SK-N-SH treated with all-trans-retinoic acid at 6 μM for 48 hours (cell line): ENCODE measurements at regions not wholly inside any gene's neighbourhood (a gene's known extent, or its start where the extent isn't known, plus 50 kb on each side); places are given as distances from the start of the nearest gene placed in this dataset.

Experiments
- ATAC-seq: fragments of 200-7000 bp; cut with Tn5 transposase; 3 replicates; pipeline ENCODE4 v1.9.1; 2020; ENCODE audit warnings: mild to moderate bottlenecking, moderate library complexity
- ARNTL ChIP-seq: fragments of 450-650 bp; formaldehyde crosslinking; IDR thresholded peaks from 2 replicates; pipeline ENCODE4 v1.5.0; 2020; ENCODE audit warnings: low read depth, mild to moderate bottlenecking, moderate library complexity, borderline replicate concordance
- CSDC2 ChIP-seq: fragments of 250-450 bp; sonication (Bioruptor Pico); IDR thresholded peaks from 2 replicates; pipeline ENCODE4 v1.5.0; 2020; ENCODE audit warnings: mild to moderate bottlenecking, moderate library complexity
- ESRRG ChIP-seq: fragments of 250-450 bp; sonication (Bioruptor Pico); IDR thresholded peaks from 2 replicates; pipeline ENCODE4 v1.6.1; 2021; ENCODE audit warnings: mild to moderate bottlenecking
- GLIS3 ChIP-seq: fragments of 250-450 bp; sonication (Bioruptor Pico); IDR thresholded peaks from 2 replicates; pipeline ENCODE4 v1.5.0; 2020; ENCODE audit warnings: mild to moderate bottlenecking, moderate library complexity
- ISL1 ChIP-seq: fragments of 250-450 bp; sonication (Bioruptor Pico); IDR thresholded peaks from 2 replicates; pipeline ENCODE4 v2.1.2; 2022; ENCODE audit warnings: mild to moderate bottlenecking, moderate library complexity
- OSR1 ChIP-seq: fragments of 250-450 bp; sonication (Bioruptor Pico); IDR thresholded peaks from 2 replicates; pipeline ENCODE4 v1.8.0; 2022; ENCODE audit warnings: moderate library complexity, mild to moderate bottlenecking, inconsistent platforms
- RARB ChIP-seq: fragments of 250-450 bp; sonication (Bioruptor Pico); IDR thresholded peaks from 2 replicates; pipeline ENCODE4 v1.8.0; 2021; ENCODE audit warnings: mild to moderate bottlenecking, moderate library complexity
- SNAI2 ChIP-seq: fragments of 250-450 bp; sonication (Bioruptor Pico); IDR thresholded peaks from 2 replicates; pipeline ENCODE4 v1.5.0; 2020; ENCODE audit warnings: mild to moderate bottlenecking, moderate library complexity
- TCF4 ChIP-seq: fragments of 250-450 bp; sonication (Bioruptor Pico); IDR thresholded peaks from 2 replicates; pipeline ENCODE4 v1.8.0; 2021; ENCODE audit warnings: mild to moderate bottlenecking, moderate library complexity, borderline replicate concordance
- ZC3H10 ChIP-seq: fragments of 250-450 bp; sonication (Bioruptor Pico); IDR thresholded peaks from 2 replicates; pipeline ENCODE4 v1.5.1; 2021; ENCODE audit warnings: mild to moderate bottlenecking, moderate library complexity
- ZFP30 ChIP-seq: fragments of 450-650 bp; formaldehyde crosslinking; IDR thresholded peaks from 2 replicates; pipeline ENCODE4 v1.5.0; 2022; ENCODE audit warnings: mild to moderate bottlenecking, moderate library complexity
- ZNF565 ChIP-seq: fragments of 450-650 bp; formaldehyde crosslinking; conservative IDR thresholded peaks from 2 replicates; pipeline ENCODE4 v1.5.0; 2020; ENCODE audit warnings: low read depth, mild to moderate bottlenecking, moderate library complexity
- ZNF70 ChIP-seq: fragments of 450-650 bp; formaldehyde crosslinking; IDR thresholded peaks from 2 replicates; pipeline ENCODE4 v1.5.0; 2020; ENCODE audit warnings: mild to moderate bottlenecking, moderate library complexity
- ZNF8 ChIP-seq: fragments of 450-650 bp; formaldehyde crosslinking; IDR thresholded peaks from 2 replicates; pipeline ENCODE4 v1.5.0; 2020; ENCODE audit warnings: mild to moderate bottlenecking, moderate library complexity
- TF ChIP-seq, protein P1 (sequence below): fragments of 250-450 bp; sonication (Bioruptor Pico); IDR thresholded peaks from 2 replicates; pipeline ENCODE4 v1.5.1; 2021; ENCODE audit warnings: mild to moderate bottlenecking, moderate library complexity
- TF ChIP-seq, protein P2 (sequence below): fragments of 250-450 bp; sonication (Bioruptor Pico); IDR thresholded peaks from 2 replicates; pipeline ENCODE4 v1.5.1; 2020; ENCODE audit warnings: low read depth, mild to moderate bottlenecking, moderate library complexity
- TF ChIP-seq, protein P3 (sequence below): fragments of 250-450 bp; sonication (Bioruptor Pico); IDR thresholded peaks from 2 replicates; pipeline ENCODE4 v1.5.0; 2020; ENCODE audit warnings: mild to moderate bottlenecking, moderate library complexity
- TF ChIP-seq, protein P4 (sequence below): fragments of 250-450 bp; sonication (Bioruptor Pico); IDR thresholded peaks from 2 replicates; pipeline ENCODE4 v1.8.0; 2021; ENCODE audit warnings: low read depth, mild to moderate bottlenecking, moderate library complexity, borderline replicate concordance

DNA sequence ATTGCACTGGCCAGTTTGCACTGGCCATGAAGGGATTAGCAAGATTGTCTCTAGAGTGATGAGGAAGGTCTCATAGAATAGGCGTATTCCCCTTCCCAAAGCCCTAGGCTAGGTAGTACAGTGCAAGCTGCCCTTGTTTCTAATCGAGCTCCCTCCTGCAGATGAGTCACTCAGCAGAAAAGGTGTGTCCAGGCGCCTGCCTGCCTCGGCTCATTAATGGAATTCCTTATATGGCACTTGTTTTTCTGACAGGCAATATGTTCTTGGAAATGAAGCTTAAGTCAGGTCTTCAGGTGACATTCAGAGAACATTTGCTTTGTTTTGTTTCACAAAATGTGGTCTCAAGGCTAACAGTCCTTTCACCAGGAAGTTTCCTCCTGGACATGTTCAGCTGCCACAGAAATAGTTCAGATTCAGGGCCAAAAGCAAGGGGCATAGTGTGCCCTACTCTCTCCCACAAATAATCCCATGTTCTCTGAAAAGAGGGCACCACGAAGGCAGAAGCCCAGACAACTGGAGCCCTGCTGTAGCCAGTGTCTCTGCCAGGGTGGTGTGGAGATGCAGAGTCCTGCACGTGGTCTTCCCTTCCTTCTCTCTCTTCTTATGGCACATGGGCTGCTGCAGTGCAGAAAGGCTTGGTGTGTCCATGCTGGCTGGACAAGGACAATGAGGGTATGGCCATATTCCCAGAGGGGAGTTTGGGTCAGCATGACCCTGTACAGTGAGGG lies 281.1 kb upstream of the MAP3K1 start:
- TF ChIP-seq RARB (CRISPR knock-in tag) (no peak), ISL1 (CRISPR knock-in tag) (no peak), ZC3H10 (CRISPR knock-in tag) (no peak), TCF4 (CRISPR knock-in tag) (no peak), ZNF565 (CRISPR knock-in tag) (no peak), ESRRG (no peak), ZFP30 (CRISPR knock-in tag) (no peak), SNAI2 (CRISPR knock-in tag) (no peak)
- TF ChIP-seq, protein P1, sequence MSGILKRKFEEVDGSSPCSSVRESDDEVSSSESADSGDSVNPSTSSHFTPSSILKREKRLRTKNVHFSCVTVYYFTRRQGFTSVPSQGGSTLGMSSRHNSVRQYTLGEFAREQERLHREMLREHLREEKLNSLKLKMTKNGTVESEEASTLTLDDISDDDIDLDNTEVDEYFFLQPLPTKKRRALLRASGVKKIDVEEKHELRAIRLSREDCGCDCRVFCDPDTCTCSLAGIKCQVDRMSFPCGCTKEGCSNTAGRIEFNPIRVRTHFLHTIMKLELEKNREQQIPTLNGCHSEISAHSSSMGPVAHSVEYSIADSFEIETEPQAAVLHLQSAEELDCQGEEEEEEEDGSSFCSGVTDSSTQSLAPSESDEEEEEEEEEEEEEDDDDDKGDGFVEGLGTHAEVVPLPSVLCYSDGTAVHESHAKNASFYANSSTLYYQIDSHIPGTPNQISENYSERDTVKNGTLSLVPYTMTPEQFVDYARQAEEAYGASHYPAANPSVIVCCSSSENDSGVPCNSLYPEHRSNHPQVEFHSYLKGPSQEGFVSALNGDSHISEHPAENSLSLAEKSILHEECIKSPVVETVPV, result no peak
- TF ChIP-seq, protein P2, sequence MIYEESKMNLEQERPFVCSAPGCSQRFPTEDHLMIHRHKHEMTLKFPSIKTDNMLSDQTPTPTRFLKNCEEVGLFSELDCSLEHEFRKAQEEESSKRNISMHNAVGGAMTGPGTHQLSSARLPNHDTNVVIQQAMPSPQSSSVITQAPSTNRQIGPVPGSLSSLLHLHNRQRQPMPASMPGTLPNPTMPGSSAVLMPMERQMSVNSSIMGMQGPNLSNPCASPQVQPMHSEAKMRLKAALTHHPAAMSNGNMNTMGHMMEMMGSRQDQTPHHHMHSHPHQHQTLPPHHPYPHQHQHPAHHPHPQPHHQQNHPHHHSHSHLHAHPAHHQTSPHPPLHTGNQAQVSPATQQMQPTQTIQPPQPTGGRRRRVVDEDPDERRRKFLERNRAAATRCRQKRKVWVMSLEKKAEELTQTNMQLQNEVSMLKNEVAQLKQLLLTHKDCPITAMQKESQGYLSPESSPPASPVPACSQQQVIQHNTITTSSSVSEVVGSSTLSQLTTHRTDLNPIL (CRISPR knock-in tag), result no peak
- TF ChIP-seq, protein P3, sequence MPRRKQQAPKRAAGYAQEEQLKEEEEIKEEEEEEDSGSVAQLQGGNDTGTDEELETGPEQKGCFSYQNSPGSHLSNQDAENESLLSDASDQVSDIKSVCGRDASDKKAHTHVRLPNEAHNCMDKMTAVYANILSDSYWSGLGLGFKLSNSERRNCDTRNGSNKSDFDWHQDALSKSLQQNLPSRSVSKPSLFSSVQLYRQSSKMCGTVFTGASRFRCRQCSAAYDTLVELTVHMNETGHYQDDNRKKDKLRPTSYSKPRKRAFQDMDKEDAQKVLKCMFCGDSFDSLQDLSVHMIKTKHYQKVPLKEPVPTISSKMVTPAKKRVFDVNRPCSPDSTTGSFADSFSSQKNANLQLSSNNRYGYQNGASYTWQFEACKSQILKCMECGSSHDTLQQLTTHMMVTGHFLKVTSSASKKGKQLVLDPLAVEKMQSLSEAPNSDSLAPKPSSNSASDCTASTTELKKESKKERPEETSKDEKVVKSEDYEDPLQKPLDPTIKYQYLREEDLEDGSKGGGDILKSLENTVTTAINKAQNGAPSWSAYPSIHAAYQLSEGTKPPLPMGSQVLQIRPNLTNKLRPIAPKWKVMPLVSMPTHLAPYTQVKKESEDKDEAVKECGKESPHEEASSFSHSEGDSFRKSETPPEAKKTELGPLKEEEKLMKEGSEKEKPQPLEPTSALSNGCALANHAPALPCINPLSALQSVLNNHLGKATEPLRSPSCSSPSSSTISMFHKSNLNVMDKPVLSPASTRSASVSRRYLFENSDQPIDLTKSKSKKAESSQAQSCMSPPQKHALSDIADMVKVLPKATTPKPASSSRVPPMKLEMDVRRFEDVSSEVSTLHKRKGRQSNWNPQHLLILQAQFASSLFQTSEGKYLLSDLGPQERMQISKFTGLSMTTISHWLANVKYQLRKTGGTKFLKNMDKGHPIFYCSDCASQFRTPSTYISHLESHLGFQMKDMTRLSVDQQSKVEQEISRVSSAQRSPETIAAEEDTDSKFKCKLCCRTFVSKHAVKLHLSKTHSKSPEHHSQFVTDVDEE (CRISPR knock-in tag), result no peak
- no peak for ATAC-seq

DNA sequence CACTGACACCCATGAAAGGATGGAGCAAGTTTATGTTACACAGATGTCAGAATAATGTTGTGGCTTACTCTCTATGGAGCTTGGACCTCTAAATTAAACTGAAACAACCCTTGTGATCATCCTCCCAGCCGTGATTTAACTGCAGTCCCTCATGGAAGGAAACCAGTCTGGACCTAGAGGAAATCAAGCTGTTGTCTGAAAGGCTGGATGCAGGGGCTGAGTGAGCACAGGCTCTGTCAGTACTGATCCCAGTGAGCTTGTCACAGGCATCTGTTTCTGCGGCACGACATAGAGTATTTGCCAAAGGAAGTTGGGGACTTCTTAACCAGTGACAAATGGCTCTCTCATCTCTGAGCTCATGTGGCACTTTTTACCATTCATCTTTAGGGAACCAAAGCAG lies 282.9 kb upstream of the MAP3K1 start:
- ATAC-seq, result no peak
- TF ChIP-seq, protein P3 (CRISPR knock-in tag), result no peak
- TF ChIP-seq, protein P1, result no peak
- TF ChIP-seq OSR1 (CRISPR knock-in tag) (no peak), TCF4 (CRISPR knock-in tag) (no peak), SNAI2 (CRISPR knock-in tag) (no peak), ARNTL (CRISPR knock-in tag) (no peak), ZNF70 (CRISPR knock-in tag) (no peak), CSDC2 (CRISPR knock-in tag) (no peak), GLIS3 (no peak), RARB (CRISPR knock-in tag) (no peak), ZFP30 (CRISPR knock-in tag) (no peak), ESRRG (no peak), ZNF8 (no peak)
- TF ChIP-seq, protein P2 (CRISPR knock-in tag), result no peak
- TF ChIP-seq, protein P4, sequence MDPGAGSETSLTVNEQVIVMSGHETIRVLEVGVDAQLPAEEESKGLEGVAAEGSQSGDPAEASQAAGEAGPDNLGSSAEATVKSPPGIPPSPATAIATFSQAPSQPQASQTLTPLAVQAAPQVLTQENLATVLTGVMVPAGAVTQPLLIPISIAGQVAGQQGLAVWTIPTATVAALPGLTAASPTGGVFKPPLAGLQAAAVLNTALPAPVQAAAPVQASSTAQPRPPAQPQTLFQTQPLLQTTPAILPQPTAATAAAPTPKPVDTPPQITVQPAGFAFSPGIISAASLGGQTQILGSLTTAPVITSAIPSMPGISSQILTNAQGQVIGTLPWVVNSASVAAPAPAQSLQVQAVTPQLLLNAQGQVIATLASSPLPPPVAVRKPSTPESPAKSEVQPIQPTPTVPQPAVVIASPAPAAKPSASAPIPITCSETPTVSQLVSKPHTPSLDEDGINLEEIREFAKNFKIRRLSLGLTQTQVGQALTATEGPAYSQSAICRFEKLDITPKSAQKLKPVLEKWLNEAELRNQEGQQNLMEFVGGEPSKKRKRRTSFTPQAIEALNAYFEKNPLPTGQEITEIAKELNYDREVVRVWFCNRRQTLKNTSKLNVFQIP (CRISPR knock-in tag), result no peak
